H1 (cell line): ENCODE measurements at regions not wholly inside any gene's neighbourhood (a gene's known extent, or its start where the extent isn't known, plus 50 kb on each side); places are given as distances from the start of the nearest gene placed in this dataset.

Experiments used
- CTCF ChIA-PET: fragments of 300-600 bp; sonication (Branson Sonifier 250); formaldehyde crosslinking; loops from one replicate; lab custom pipeline; 2021; ENCODE audit not compliant: partially characterized antibody; lab: Charles Lee
- POLR2A ChIA-PET: fragments of 300-600 bp; sonication (Branson Sonifier 250); formaldehyde crosslinking; loops from one replicate; lab custom pipeline; 2021; ENCODE audit warnings: inconsistent platforms; ENCODE audit not compliant: partially characterized antibody; lab: Charles Lee
- DNase-seq, 2 experiments: peaks; one replicate each; pipeline versions ENCODE4 v3.0.0 to v3.0.0-alpha.2; 2010 to 2022; ENCODE audit warnings: low spot score in 2 of 2, low read depth in 1 of 2, mixed read lengths in 1 of 2
- FAIRE-seq: peaks from 2 replicates; lab custom pipeline; 2011; peaks lifted over from hg19 to GRCh38; lab: Jason Lieb, UNC
- H2AFZ ChIP-seq: 2 replicates; pipeline ENCODE4 v1.8.1; 2012; ENCODE audit warnings: low read length, inconsistent platforms
- H2AK5ac ChIP-seq: 2 replicates; pipeline ENCODE4 v1.6.1; 2013; ENCODE audit warnings: low read depth, low read length
- H2BK120ac ChIP-seq: replicated peaks from 2 replicates; pipeline ENCODE3; 2013; ENCODE audit warnings: low read depth, low read length, inconsistent platforms
- H2BK12ac ChIP-seq: 2 replicates; pipeline ENCODE4 v1.6.1; 2013; ENCODE audit warnings: low read depth, low read length
- H2BK15ac ChIP-seq: 2 replicates; pipeline ENCODE4 v1.6.1; 2013; ENCODE audit warnings: low read length
- H2BK20ac ChIP-seq: 2 replicates; pipeline ENCODE4 v1.6.1; 2013; ENCODE audit warnings: low read length
- H2BK5ac ChIP-seq: 2 replicates; pipeline ENCODE4 v1.6.1; 2013; ENCODE audit warnings: low read depth, low read length
- H3K14ac ChIP-seq: 2 replicates; pipeline ENCODE4 v1.6.1; 2013; ENCODE audit warnings: inconsistent platforms; ENCODE audit not compliant: insufficient read length
- H3K18ac ChIP-seq: 2 replicates; pipeline ENCODE4 v1.6.1; 2013; ENCODE audit warnings: low read length; ENCODE audit errors: extremely low read depth
- H3K23ac ChIP-seq: 2 replicates; pipeline ENCODE4 v1.6.1; 2013; ENCODE audit warnings: inconsistent platforms; ENCODE audit not compliant: insufficient read length
- H3K23me2 ChIP-seq: 2 replicates; pipeline ENCODE4 v1.6.1; 2013; ENCODE audit warnings: low read depth, low read length
- H3K27ac ChIP-seq: 2 replicates; pipeline ENCODE4 v1.6.1; 2011; ENCODE audit warnings: low read depth, low read length, inconsistent platforms
- H3K27me3 ChIP-seq, 4 experiments: replicated peaks in 1 of 4; 1 replicate in 1 of 4; 2 replicates in 3 of 4; pipeline versions ENCODE4 v1.6.1 to v1.8.1; 2011 to 2013; ENCODE audit warnings: low read length in 3 of 4, mild to moderate bottlenecking in 3 of 4, inconsistent platforms in 2 of 4, mixed read lengths in 2 of 4, moderate library complexity in 1 of 4; ENCODE audit not compliant: control insufficient read depth in 3 of 4, insufficient read depth in 3 of 4; ENCODE audit errors: extremely low read depth in 1 of 4
- H3K36me3 ChIP-seq, 4 experiments: 2 replicates each; pipeline versions ENCODE4 v1.6.1 to v1.8.1; 2011 to 2013; ENCODE audit warnings: mild to moderate bottlenecking in 4 of 4, low read length in 3 of 4, moderate library complexity in 2 of 4, control low read depth in 1 of 4, inconsistent platforms in 1 of 4; ENCODE audit not compliant: insufficient read depth in 4 of 4, control insufficient read depth in 2 of 4
- H3K4ac ChIP-seq: replicated peaks from 2 replicates; pipeline ENCODE3; 2013; ENCODE audit warnings: low read length, low read depth, mixed read lengths, inconsistent platforms; ENCODE audit not compliant: insufficient read length
- H3K4me1 ChIP-seq, 4 experiments: replicated peaks in 1 of 4; 1 replicate in 1 of 4; 2 replicates in 3 of 4; pipeline versions ENCODE4 v1.6.1 to v1.8.1; 2011 to 2013; ENCODE audit warnings: low read length in 3 of 4, inconsistent platforms in 2 of 4, mixed read lengths in 1 of 4; ENCODE audit not compliant: insufficient read depth in 4 of 4, control insufficient read depth in 3 of 4
- H3K4me2 ChIP-seq, 2 experiments: 2 replicates each; pipeline versions ENCODE4 v1.6.1 to v1.8.1; 2011 to 2013; ENCODE audit warnings: low read depth in 2 of 2, low read length in 2 of 2, control low read depth in 1 of 2, inconsistent platforms in 1 of 2, mild to moderate bottlenecking in 1 of 2; ENCODE audit not compliant: insufficient read depth in 1 of 2
- H3K4me3 ChIP-seq, 4 experiments: fragments of 200-600, 300-600 bp in 1 of 4; sonication (generic), shearing (Covaris generic), sonication (Bioruptor Twin) in 1 of 4; 2 replicates each; pipeline versions ENCODE4 v1.5.1 to v1.8.1; 2011 to 2016; ENCODE audit warnings: low read length in 4 of 4, low read depth in 3 of 4, control low read depth in 2 of 4, inconsistent platforms in 2 of 4, mild to moderate bottlenecking in 2 of 4, mixed read lengths in 1 of 4, moderate library complexity in 1 of 4; ENCODE audit not compliant: insufficient read depth in 2 of 4; ENCODE audit errors: extremely low read depth in 1 of 4
- H3K56ac ChIP-seq: replicated peaks from 2 replicates; pipeline ENCODE3; 2013; ENCODE audit warnings: low read depth, mild to moderate bottlenecking, mixed read lengths, low read length, inconsistent platforms; ENCODE audit not compliant: insufficient read length
- H3K79me1 ChIP-seq: 2 replicates; pipeline ENCODE4 v1.6.1; 2013; ENCODE audit warnings: low read depth, low read length, control low read depth
- H3K79me2 ChIP-seq, 2 experiments: 2 replicates each; pipeline versions ENCODE4 v1.6.1 to v1.8.1; 2012 to 2013; ENCODE audit warnings: low read length in 2 of 2, mild to moderate bottlenecking in 2 of 2, inconsistent platforms in 1 of 2; ENCODE audit not compliant: insufficient read depth in 2 of 2, control insufficient read depth in 1 of 2
- H3K9ac ChIP-seq, 4 experiments: replicated peaks in 1 of 4; 1 replicate in 1 of 4; 2 replicates in 3 of 4; pipeline versions ENCODE4 v1.6.1 to v1.8.1; 2011 to 2013; ENCODE audit warnings: low read depth in 3 of 4, low read length in 3 of 4, control low read depth in 2 of 4, mild to moderate bottlenecking in 2 of 4, moderate library complexity in 2 of 4, inconsistent platforms in 1 of 4; ENCODE audit errors: extremely low read depth in 1 of 4
- H3K9me3 ChIP-seq, 2 experiments: 2 replicates each; pipeline versions ENCODE4 v1.6.1 to v1.8.1; 2012 to 2013; ENCODE audit warnings: mild to moderate bottlenecking in 2 of 2, moderate library complexity in 2 of 2, control low read depth in 1 of 2, inconsistent platforms in 1 of 2, low read depth in 1 of 2, low read length in 1 of 2, mixed read lengths in 1 of 2; ENCODE audit not compliant: insufficient read depth in 2 of 2
- H4K20me1 ChIP-seq, 2 experiments: replicated peaks in 1 of 2; 2 replicates each; pipeline versions ENCODE3 to v1.8.1; 2011 to 2013; ENCODE audit warnings: inconsistent platforms in 2 of 2, low read length in 2 of 2, mild to moderate bottlenecking in 1 of 2; ENCODE audit not compliant: insufficient read depth in 2 of 2, control insufficient read depth in 1 of 2
- H4K5ac ChIP-seq: 2 replicates; pipeline ENCODE4 v1.6.1; 2013; ENCODE audit warnings: low read length, low read depth, mixed read lengths, inconsistent platforms; ENCODE audit not compliant: insufficient read length
- H4K8ac ChIP-seq: 2 replicates; pipeline ENCODE4 v1.8.0; 2013; ENCODE audit warnings: mild to moderate bottlenecking, moderate library complexity, low read length, inconsistent platforms; ENCODE audit not compliant: insufficient read depth; ENCODE audit errors: extremely low read depth
- H4K91ac ChIP-seq: replicated peaks from 2 replicates; pipeline ENCODE3; 2013; ENCODE audit warnings: low read length, mixed read lengths, inconsistent platforms; ENCODE audit not compliant: insufficient read length
- ASH2L ChIP-seq: fragments of 200-600, 300-600 bp; sonication (generic); IDR thresholded peaks from one replicate; pipeline ENCODE4 v1.7.1; 2017; ENCODE audit warnings: low read length
- BCL11A ChIP-seq, 2 experiments: IDR thresholded peaks; one replicate each; pipeline ENCODE4 v1.6.1; 2011; ENCODE audit warnings: low read depth in 2 of 2, low read length in 2 of 2, mild to moderate bottlenecking in 2 of 2
- KDM4A ChIP-seq: IDR thresholded peaks from one replicate; pipeline ENCODE4 v1.7.1; 2012; ENCODE audit warnings: low read depth, mild to moderate bottlenecking, moderate library complexity, low read length, inconsistent platforms; ENCODE audit not compliant: severe bottlenecking
- NANOG ChIP-seq: IDR thresholded peaks from 2 replicates; pipeline ENCODE4 v1.6.1; 2011; ENCODE audit warnings: low read length, low read depth, mild to moderate bottlenecking, inconsistent platforms; ENCODE audit not compliant: insufficient read depth, poor library complexity, severe bottlenecking
- POLR2AphosphoS5 ChIP-seq: IDR thresholded peaks from 2 replicates; pipeline ENCODE4 v1.6.1; 2011; ENCODE audit warnings: low read depth, low read length
- RBBP5 ChIP-seq: IDR thresholded peaks from 2 replicates; pipeline ENCODE4 v1.7.1; 2012; ENCODE audit warnings: low read depth, mild to moderate bottlenecking, inconsistent platforms, low read length, moderate library complexity, borderline replicate concordance
- RNF2 ChIP-seq: fragments of 200-900, 300-1000 bp; sonication (generic); IDR thresholded peaks from 2 replicates; pipeline ENCODE4 v1.7.1; 2016; ENCODE audit warnings: borderline replicate concordance, low read depth, mild to moderate bottlenecking, antibody characterized with exemption, low read length; ENCODE audit not compliant: poor library complexity, severe bottlenecking; ENCODE audit errors: missing control alignments
- SAP30 ChIP-seq: fragments of 300-600 bp; sonication (generic); IDR thresholded peaks from 2 replicates; pipeline ENCODE4 v1.7.1; 2012; ENCODE audit warnings: low read length, moderate library complexity, mild to moderate bottlenecking, inconsistent platforms; ENCODE audit not compliant: insufficient read depth, insufficient replicate concordance
- TAF1 ChIP-seq: IDR thresholded peaks from 2 replicates; pipeline ENCODE4 v1.6.1; 2011; ENCODE audit warnings: mild to moderate bottlenecking, low read depth, low read length
- TAF7 ChIP-seq: optimal IDR thresholded peaks from 2 replicates; pipeline ENCODE3; 2011; ENCODE audit warnings: low read depth, mild to moderate bottlenecking, inconsistent platforms, low read length, moderate library complexity, borderline replicate concordance
- TEAD4 ChIP-seq: IDR thresholded peaks from 2 replicates; pipeline ENCODE4 v1.6.1; 2012; ENCODE audit warnings: low read depth, low read length, inconsistent platforms, mixed read lengths
- USF2 ChIP-seq: IDR thresholded peaks from 2 replicates; pipeline ENCODE4 v1.6.1; 2011; ENCODE audit warnings: low read length, improper control_type of control experiment
- WGBS, 2 experiments: shearing (Covaris generic) in 1 of 2; methylation state at CpG; one replicate each; pipeline versions ENCODE4 v1.1.6 to v1.1.7; 2013 to 2015; ENCODE audit warnings: low lambda C conversion rate in 2 of 2, mixed read lengths in 2 of 2, inconsistent platforms in 1 of 2, low coverage in 1 of 2, missing lambda C conversion rate in 1 of 2; ENCODE audit not compliant: insufficient replicate concordance in 2 of 2, insufficient coverage in 1 of 2, insufficient read length in 1 of 2; ENCODE audit errors: extremely low coverage in 1 of 2, missing lambda C conversion rate in 1 of 2; 5-methylcytosine and 5-hydroxymethylcytosine counted together

GRCh38 chr10:4285121-4285520 lies 500.1 kb upstream of the KLF6 start:
- 92% methylated on average over 6 of the region's 6 CpGs; no CpG with 5 or more reads in 1 of the 2 experiments for WGBS, 2 experiments
- no peaks in the 10 kb centered on the region for H3K27me3 ChIP-seq
- no peak overlapping the region for H2BK120ac ChIP-seq
- H2AK5ac ChIP-seq: no peak overlapping the region
- no peaks in the 10 kb centered on the region for H3K79me1 ChIP-seq
- no peak overlapping the region for H3K14ac ChIP-seq
- H3K4me1 ChIP-seq: peaks cover 0 to 3% (median 0%) of the 10 kb centered on the region in 4 experiments; a peak in 2 of 7 replicates
- no peak overlapping the region for H2BK12ac ChIP-seq
- H4K8ac ChIP-seq: no peak overlapping the region
- no peaks in the 10 kb centered on the region for H3K23me2 ChIP-seq
- no peak for FAIRE-seq
- H3K18ac ChIP-seq: no peak overlapping the region
- no peak overlapping the region for H3K4me3 ChIP-seq
- no peak for DNase-seq
- H2AFZ ChIP-seq: no peak overlapping the region
- no peak overlapping the region for H3K4me2 ChIP-seq
- H3K23ac ChIP-seq: no peak overlapping the region
- no peak overlapping the region for H2BK5ac ChIP-seq
- CTCF ChIA-PET: interaction anchor here (0.6 kb wide), 1 partner anchor 635 kb away, joined by 3 read pairs; no protein-coding TSS in a partner anchor
- no peak overlapping the region for H2BK20ac ChIP-seq
- H3K79me2 ChIP-seq: no peaks in the 10 kb centered on the region
- H3K36me3 ChIP-seq: no peaks in the 10 kb centered on the region
- H3K56ac ChIP-seq: no peak overlapping the region
- no peaks in the 10 kb centered on the region for H4K20me1 ChIP-seq
- no peak overlapping the region for H3K4ac ChIP-seq
- no peak overlapping the region for H3K27ac ChIP-seq
- no peak overlapping the region for H2BK15ac ChIP-seq
- no peak overlapping the region for H4K91ac ChIP-seq
- H4K5ac ChIP-seq: no peak overlapping the region
- H3K9ac ChIP-seq: no peak overlapping the region
- H3K9me3 ChIP-seq: no peaks in the 10 kb centered on the region
- POLR2A ChIA-PET: no interaction called here
- TF ChIP-seq SAP30: no peak
- TF ChIP-seq NANOG: no peak
- TF ChIP-seq ASH2L: no peak
- TF ChIP-seq USF2: no peak
- no peak for TF ChIP-seq KDM4A
- no peak for TF ChIP-seq BCL11A (IDR thresholded peaks at IDR 0.05; ENCODE audit: low read depth in 2 of 2, low read length in 2 of 2)
- TF ChIP-seq RBBP5: no peak
- TF ChIP-seq TAF1: no peak
- no peak for TF ChIP-seq POLR2AphosphoS5
- TF ChIP-seq TEAD4: no peak
- TF ChIP-seq RNF2: no peak
- TF ChIP-seq TAF7: no peak
